Calu3 (cell line): ENCODE measurements at regions not wholly inside any gene's neighbourhood (a gene's known extent, or its start where the extent isn't known, plus 50 kb on each side); places are given as distances from the start of the nearest gene placed in this dataset.

Source experiments
- BruUV-seq: library from RNA; stranded (reverse); fragments of 400-500 nt; replicated peaks from 2 replicates; lab custom pipeline; 2021; lab: Mats Ljungman, UMichigan
- CTCF ChIA-PET: fragments of 300-600 bp; sonication (Branson Sonifier 250); formaldehyde crosslinking; loops from one replicate; lab custom pipeline; 2022; ENCODE audit warnings: antibody characterized with exemption; lab: Charles Lee
- DNase-seq: peaks from one replicate; pipeline ENCODE4 v3.0.0; 2022
- H3K27ac Mint-ChIP-seq: one replicate; pipeline ENCODE4 v1.8.0; 2022; ENCODE audit warnings: mixed read lengths; ENCODE audit not compliant: unreplicated experiment
- H3K27me3 Mint-ChIP-seq: one replicate; pipeline ENCODE4 v1.8.0; 2022; ENCODE audit warnings: mixed read lengths; ENCODE audit not compliant: unreplicated experiment
- H3K36me3 Mint-ChIP-seq: one replicate; pipeline ENCODE4 v1.8.0; 2022; ENCODE audit warnings: mild to moderate bottlenecking, moderate library complexity, mixed read lengths; ENCODE audit not compliant: insufficient read depth, unreplicated experiment
- H3K4me1 Mint-ChIP-seq: one replicate; pipeline ENCODE4 v1.8.0; 2022; ENCODE audit warnings: mild to moderate bottlenecking, low read depth, mixed read lengths; ENCODE audit not compliant: unreplicated experiment
- H3K4me3 Mint-ChIP-seq: one replicate; pipeline ENCODE4 v1.8.0; 2022; ENCODE audit warnings: mild to moderate bottlenecking, low read depth, moderate library complexity, mixed read lengths; ENCODE audit not compliant: unreplicated experiment
- H3K9me3 Mint-ChIP-seq: one replicate; pipeline ENCODE4 v1.8.0; 2022; ENCODE audit warnings: low read depth, mixed read lengths; ENCODE audit not compliant: unreplicated experiment
- intact Hi-C: fragments of 100-400 bp; cut with micrococcal nuclease; formaldehyde crosslinking; loops from one replicate; pipeline ENCODE4 v1.10.0; 2022; ENCODE audit not compliant: unreplicated experiment
- TF ChIP-seq, protein P1 (sequence below): fragments of 200-600 bp; IDR thresholded peaks from one replicate; pipeline ENCODE4 v1.8.0; 2022; ENCODE audit warnings: antibody characterized with exemption; ENCODE audit not compliant: unreplicated experiment

GRCh38 chr6:137781639-137782038 lies 85.4 kb upstream of the TNFAIP3 start:
- CTCF ChIA-PET, result interaction anchor here (0.7 kb wide), 1 partner anchor 458 kb away, joined by 4 read pairs; no protein-coding TSS in a partner anchor
- Mint-ChIP-seq H3K4me3 (no peak overlapping the region), H3K9me3 (no peaks in the 10 kb centered on the region)

DNA sequence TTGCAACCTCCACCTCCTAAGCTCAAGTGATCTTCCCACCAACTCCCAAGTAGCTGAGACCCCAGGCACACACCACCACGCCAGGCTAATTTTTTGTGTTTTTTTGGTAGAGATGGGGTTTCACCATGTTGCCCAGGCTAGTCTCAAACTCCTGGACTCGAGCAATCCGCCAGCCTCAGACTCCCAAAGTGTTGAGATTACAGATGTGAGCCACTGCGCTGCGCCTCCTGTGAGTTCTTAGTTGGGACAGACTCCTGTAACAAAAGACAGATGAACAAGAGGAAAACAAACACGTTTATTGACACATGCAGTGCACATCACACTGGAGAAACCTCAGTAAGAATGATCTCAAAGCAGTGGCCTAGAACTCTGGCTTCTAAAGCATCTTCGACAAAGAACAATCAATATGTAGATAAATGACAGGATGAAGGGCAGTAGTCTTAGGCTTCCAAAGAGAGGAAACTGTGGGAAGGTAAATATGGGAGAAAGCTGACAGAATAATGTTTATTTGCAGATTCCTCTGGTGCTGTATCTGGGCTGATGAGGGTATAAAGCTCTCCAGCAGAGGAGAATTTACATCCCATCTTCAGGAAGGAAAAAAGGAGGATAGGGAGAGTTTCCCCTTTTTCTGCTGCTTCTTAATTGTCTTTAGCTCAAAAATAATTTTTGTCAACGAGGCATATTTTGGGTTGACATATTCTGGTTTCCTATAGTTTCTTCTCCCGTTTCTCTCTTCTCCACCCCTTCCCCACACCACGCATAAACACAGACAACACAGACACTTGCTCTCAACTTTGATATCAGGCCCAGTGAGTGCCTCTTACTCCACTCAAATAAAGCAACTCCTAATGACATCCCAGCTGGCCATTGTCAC lies 84.7 kb upstream of the TNFAIP3 start:
- intact Hi-C loops, result no loop called here
- BruUV-seq, result no TSS peak
- H3K4me1 Mint-ChIP-seq, result no peaks in the 10 kb centered on the region
- no peak for DNase-seq
- CTCF ChIA-PET, result interaction anchor here (0.7 kb wide), 1 partner anchor 457 kb away, joined by 4 read pairs; no protein-coding TSS in a partner anchor
- H3K27me3 Mint-ChIP-seq, result no peaks in the 10 kb centered on the region
- no peaks in the 10 kb centered on the region for H3K9me3 Mint-ChIP-seq
- H3K27ac Mint-ChIP-seq, result no peak overlapping the region
- H3K36me3 Mint-ChIP-seq, result no peaks in the 10 kb centered on the region
- TF ChIP-seq, protein P1, sequence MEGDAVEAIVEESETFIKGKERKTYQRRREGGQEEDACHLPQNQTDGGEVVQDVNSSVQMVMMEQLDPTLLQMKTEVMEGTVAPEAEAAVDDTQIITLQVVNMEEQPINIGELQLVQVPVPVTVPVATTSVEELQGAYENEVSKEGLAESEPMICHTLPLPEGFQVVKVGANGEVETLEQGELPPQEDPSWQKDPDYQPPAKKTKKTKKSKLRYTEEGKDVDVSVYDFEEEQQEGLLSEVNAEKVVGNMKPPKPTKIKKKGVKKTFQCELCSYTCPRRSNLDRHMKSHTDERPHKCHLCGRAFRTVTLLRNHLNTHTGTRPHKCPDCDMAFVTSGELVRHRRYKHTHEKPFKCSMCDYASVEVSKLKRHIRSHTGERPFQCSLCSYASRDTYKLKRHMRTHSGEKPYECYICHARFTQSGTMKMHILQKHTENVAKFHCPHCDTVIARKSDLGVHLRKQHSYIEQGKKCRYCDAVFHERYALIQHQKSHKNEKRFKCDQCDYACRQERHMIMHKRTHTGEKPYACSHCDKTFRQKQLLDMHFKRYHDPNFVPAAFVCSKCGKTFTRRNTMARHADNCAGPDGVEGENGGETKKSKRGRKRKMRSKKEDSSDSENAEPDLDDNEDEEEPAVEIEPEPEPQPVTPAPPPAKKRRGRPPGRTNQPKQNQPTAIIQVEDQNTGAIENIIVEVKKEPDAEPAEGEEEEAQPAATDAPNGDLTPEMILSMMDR, result no peak
- no peak overlapping the region for H3K4me3 Mint-ChIP-seq

More at GRCh38 chr6:137781639-137782038, 85.4 kb upstream of the TNFAIP3 start:
- Mint-ChIP-seq H3K36me3 (no peaks in the 10 kb centered on the region), H3K4me1 (no peaks in the 10 kb centered on the region), H3K27ac (no peak overlapping the region), H3K27me3 (no peaks in the 10 kb centered on the region)
- no TSS peak for BruUV-seq
- DNase-seq, result no peak
- intact Hi-C loops, result no loop called here
- TF ChIP-seq, protein P1, result no peak

DNA sequence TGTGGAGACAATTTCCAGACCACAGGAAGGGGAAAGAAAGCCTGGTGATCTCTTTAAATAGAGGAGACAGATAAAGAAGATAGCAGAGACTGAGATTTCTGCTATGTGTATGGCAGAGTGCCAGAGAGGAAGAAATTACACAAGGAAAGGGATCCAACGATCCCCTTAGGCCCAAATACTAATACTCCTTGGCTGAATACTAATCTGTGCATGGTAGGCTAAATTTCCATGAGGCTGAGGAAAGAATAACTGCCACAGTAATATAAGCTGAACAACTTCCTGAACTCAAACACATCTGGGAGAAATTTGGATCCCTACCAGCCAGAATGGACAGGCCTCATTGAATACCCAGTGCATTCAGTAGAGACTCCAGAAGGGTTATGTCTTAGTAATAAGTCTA lies 83.3 kb upstream of the TNFAIP3 start:
- CTCF ChIA-PET, result no interaction called here

GRCh38 chr6:137784583-137784982 lies 82.5 kb upstream of the TNFAIP3 start:
- BruUV-seq, result no TSS peak
- intact Hi-C loops, result no loop called here

More for the DNA sequence above, 83.3 kb upstream of the TNFAIP3 start:
- TF ChIP-seq, protein P1, result no peak
- no peak for DNase-seq
- intact Hi-C loops, result no loop called here
- Mint-ChIP-seq H3K27me3 (no peaks in the 10 kb centered on the region), H3K36me3 (no peaks in the 10 kb centered on the region), H3K4me1 (no peaks in the 10 kb centered on the region), H3K4me3 (no peak overlapping the region), H3K9me3 (no peaks in the 10 kb centered on the region), H3K27ac (no peak overlapping the region)
- BruUV-seq, result no TSS peak

More at GRCh38 chr6:137784583-137784982, 82.5 kb upstream of the TNFAIP3 start:
- Mint-ChIP-seq H3K4me3 (no peak overlapping the region), H3K36me3 (no peaks in the 10 kb centered on the region), H3K27ac (no peak overlapping the region), H3K27me3 (no peaks in the 10 kb centered on the region), H3K4me1 (no peaks in the 10 kb centered on the region), H3K9me3 (no peaks in the 10 kb centered on the region)
- CTCF ChIA-PET, result no interaction called here
- TF ChIP-seq, protein P1, result no peak
- no peak for DNase-seq
